ENCODE measurements at regions not wholly inside any gene's neighbourhood (a gene's known extent, or its start where the extent isn't known, plus 50 kb on each side); places are given as distances from the start of the nearest gene placed in this dataset.

- TF ChIP-seq EZH2 (IDR thresholded peaks at IDR 0.05; ENCODE audit: low read depth, unreplicated experiment) (no peak), ZNF331 (CRISPR knock-in tag; IDR thresholded peaks at IDR 0.05; ENCODE audit: low read depth) (no peak)
- no peak overlapping the region for H3K27ac ChIP-seq (ENCODE audit: low read depth)
- H3K27me3 Mint-ChIP-seq (ENCODE audit: insufficient read depth, low read depth, poor library complexity), result no peaks in the 10 kb centered on the region
- H3F3A ChIP-seq (replicated peaks; ENCODE audit: low read depth), result no peaks in the 10 kb centered on the region
- no peaks in the 10 kb centered on the region for H3K4me1 ChIP-seq (ENCODE audit: insufficient read depth)
- no peak overlapping the region for H3K4me2 ChIP-seq
- no peaks in the 10 kb centered on the region for H3K79me2 ChIP-seq (replicated peaks; ENCODE audit: insufficient read depth)
- H2AFZ ChIP-seq, result no peak overlapping the region
- DNase-seq (ENCODE audit: low spot score) (no peak), ATAC-seq (no peak)
- peaks cover 8% of the 10 kb centered on the region; the same call in 2 of the 3 replicates for H3K9me3 Mint-ChIP-seq
- no peaks in the 10 kb centered on the region for H3K27me3 ChIP-seq (ENCODE audit: insufficient read depth)
- no peak overlapping the region for H3K4me3 ChIP-seq
- H3K9me2 ChIP-seq (ENCODE audit: insufficient read depth), result peaks cover 13% of the 10 kb centered on the region
- H3K36me3 ChIP-seq (ENCODE audit: insufficient read depth), result no peaks in the 10 kb centered on the region; the same call in 1 of the 2 replicates
- H3K27ac Mint-ChIP-seq, result no peak overlapping the region
- no peak overlapping the region for H3K4me3 Mint-ChIP-seq
- H3K36me3 Mint-ChIP-seq (ENCODE audit: low read depth), result peaks cover 8% of the 10 kb centered on the region; the same call in 2 of the 3 replicates
- no peaks in the 10 kb centered on the region for H3K4me1 Mint-ChIP-seq
- H4K20me1 ChIP-seq (replicated peaks; ENCODE audit: insufficient read depth), result no peaks in the 10 kb centered on the region
These were observed 446.8 kb downstream of the IGSF11 start for GRCh38 chr3:118587847-118588246.

GRCh38 chr3:118593277-118593670, 441.4 kb downstream of the IGSF11 start:
- H3K4me2 ChIP-seq, result no peak overlapping the region
- H2AFZ ChIP-seq, result no peak overlapping the region
- Mint-ChIP-seq H3K36me3 (ENCODE audit: low read depth) (peaks cover 13% of the 10 kb centered on the region; the same call in 2 of the 3 replicates), H3K27ac (no peak overlapping the region), H3K27me3 (ENCODE audit: insufficient read depth, low read depth, poor library complexity) (peaks cover 6% of the 10 kb centered on the region), H3K9me3 (peaks cover 29% of the 10 kb centered on the region), H3K4me3 (no peak overlapping the region), H3K4me1 (no peaks in the 10 kb centered on the region)
- H3K27ac ChIP-seq (ENCODE audit: low read depth), result no peak overlapping the region
- H3K4me3 ChIP-seq, result no peak overlapping the region
- no peaks in the 10 kb centered on the region for H3K4me1 ChIP-seq (ENCODE audit: insufficient read depth)
- H3K36me3 ChIP-seq (ENCODE audit: insufficient read depth), result peaks cover 3% of the 10 kb centered on the region; the same call in 1 of the 2 replicates
- peaks cover 19% of the 10 kb centered on the region for H3K9me2 ChIP-seq (ENCODE audit: insufficient read depth)
- TF ChIP-seq CTCF (conservative IDR thresholded peaks at IDR 0.05; ENCODE audit: low read depth in 2 of 2) (no peak), POLR2AphosphoS5 (IDR thresholded peaks at IDR 0.05; ENCODE audit: low read depth) (no peak), STAT1 (IDR thresholded peaks at IDR 0.05; ENCODE audit: unreplicated experiment) (no peak), REST (IDR thresholded peaks at IDR 0.05; ENCODE audit: unreplicated experiment) (no peak), ZNF331 (CRISPR knock-in tag; IDR thresholded peaks at IDR 0.05; ENCODE audit: low read depth) (no peak)
- TF ChIP-seq, protein P1, sequence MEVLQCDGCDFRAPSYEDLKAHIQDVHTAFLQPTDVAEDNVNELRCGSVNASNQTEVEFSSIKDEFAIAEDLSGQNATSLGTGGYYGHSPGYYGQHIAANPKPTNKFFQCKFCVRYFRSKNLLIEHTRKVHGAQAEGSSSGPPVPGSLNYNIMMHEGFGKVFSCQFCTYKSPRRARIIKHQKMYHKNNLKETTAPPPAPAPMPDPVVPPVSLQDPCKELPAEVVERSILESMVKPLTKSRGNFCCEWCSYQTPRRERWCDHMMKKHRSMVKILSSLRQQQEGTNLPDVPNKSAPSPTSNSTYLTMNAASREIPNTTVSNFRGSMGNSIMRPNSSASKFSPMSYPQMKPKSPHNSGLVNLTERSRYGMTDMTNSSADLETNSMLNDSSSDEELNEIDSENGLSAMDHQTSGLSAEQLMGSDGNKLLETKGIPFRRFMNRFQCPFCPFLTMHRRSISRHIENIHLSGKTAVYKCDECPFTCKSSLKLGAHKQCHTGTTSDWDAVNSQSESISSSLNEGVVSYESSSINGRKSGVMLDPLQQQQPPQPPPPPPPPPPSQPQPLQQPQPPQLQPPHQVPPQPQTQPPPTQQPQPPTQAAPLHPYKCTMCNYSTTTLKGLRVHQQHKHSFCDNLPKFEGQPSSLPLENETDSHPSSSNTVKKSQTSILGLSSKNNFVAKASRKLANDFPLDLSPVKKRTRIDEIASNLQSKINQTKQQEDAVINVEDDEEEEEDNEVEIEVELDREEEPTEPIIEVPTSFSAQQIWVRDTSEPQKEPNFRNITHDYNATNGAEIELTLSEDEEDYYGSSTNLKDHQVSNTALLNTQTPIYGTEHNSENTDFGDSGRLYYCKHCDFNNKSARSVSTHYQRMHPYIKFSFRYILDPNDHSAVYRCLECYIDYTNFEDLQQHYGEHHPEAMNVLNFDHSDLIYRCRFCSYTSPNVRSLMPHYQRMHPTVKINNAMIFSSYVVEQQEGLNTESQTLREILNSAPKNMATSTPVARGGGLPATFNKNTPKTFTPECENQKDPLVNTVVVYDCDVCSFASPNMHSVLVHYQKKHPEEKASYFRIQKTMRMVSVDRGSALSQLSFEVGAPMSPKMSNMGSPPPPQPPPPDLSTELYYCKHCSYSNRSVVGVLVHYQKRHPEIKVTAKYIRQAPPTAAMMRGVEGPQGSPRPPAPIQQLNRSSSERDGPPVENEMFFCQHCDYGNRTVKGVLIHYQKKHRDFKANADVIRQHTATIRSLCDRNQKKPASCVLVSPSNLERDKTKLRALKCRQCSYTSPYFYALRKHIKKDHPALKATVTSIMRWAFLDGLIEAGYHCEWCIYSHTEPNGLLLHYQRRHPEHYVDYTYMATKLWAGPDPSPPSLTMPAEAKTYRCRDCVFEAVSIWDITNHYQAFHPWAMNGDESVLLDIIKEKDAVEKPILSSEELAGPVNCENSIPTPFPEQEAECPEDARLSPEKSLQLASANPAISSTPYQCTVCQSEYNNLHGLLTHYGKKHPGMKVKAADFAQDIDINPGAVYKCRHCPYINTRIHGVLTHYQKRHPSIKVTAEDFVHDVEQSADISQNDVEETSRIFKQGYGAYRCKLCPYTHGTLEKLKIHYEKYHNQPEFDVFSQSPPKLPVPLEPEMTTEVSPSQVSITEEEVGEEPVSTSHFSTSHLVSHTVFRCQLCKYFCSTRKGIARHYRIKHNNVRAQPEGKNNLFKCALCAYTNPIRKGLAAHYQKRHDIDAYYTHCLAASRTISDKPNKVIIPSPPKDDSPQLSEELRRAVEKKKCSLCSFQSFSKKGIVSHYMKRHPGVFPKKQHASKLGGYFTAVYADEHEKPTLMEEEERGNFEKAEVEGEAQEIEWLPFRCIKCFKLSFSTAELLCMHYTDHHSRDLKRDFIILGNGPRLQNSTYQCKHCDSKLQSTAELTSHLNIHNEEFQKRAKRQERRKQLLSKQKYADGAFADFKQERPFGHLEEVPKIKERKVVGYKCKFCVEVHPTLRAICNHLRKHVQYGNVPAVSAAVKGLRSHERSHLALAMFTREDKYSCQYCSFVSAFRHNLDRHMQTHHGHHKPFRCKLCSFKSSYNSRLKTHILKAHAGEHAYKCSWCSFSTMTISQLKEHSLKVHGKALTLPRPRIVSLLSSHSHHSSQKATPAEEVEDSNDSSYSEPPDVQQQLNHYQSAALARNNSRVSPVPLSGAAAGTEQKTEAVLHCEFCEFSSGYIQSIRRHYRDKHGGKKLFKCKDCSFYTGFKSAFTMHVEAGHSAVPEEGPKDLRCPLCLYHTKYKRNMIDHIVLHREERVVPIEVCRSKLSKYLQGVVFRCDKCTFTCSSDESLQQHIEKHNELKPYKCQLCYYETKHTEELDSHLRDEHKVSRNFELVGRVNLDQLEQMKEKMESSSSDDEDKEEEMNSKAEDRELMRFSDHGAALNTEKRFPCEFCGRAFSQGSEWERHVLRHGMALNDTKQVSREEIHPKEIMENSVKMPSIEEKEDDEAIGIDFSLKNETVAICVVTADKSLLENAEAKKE (CRISPR knock-in tag; IDR thresholded peaks at IDR 0.05), result no peak
- ATAC-seq, result no peak
- DNase-seq (ENCODE audit: low spot score), result no peak
- H3F3A ChIP-seq (replicated peaks; ENCODE audit: low read depth), result no peaks in the 10 kb centered on the region
- H3K79me2 ChIP-seq (replicated peaks; ENCODE audit: insufficient read depth), result no peaks in the 10 kb centered on the region
- no peaks in the 10 kb centered on the region for H3K27me3 ChIP-seq (ENCODE audit: insufficient read depth)
- no peaks in the 10 kb centered on the region for H4K20me1 ChIP-seq (replicated peaks; ENCODE audit: insufficient read depth)

Measured in GM23338 (cell line).